HG02981 (cell line): ENCODE measurements at regions not wholly inside any gene's neighbourhood (a gene's known extent, or its start where the extent isn't known, plus 50 kb on each side); places are given as distances from the start of the nearest gene placed in this dataset.
"Not testable (repeated sequence)": the region's sequence is repeated elsewhere in the genome, so short reads cannot be mapped to it uniquely, and the experiment has no call there.

Experiments
- ATAC-seq: cut with Tn5 transposase; IDR thresholded peaks from one replicate; pipeline ENCODE4 v1.9.1; 2021; ENCODE audit warnings: mild to moderate bottlenecking, moderate library complexity; ENCODE audit not compliant: unreplicated experiment

- ATAC-seq, result no peak
Measured at GRCh38 chr18:44568342-44568741, 112.3 kb upstream of the SETBP1 start.

GRCh38 chr18:44568986-44569385 lies 111.7 kb upstream of the SETBP1 start:
- ATAC-seq, result no peak

GRCh38 chr18:44569391-44570055 lies 111.2 kb upstream of the SETBP1 start:
- ATAC-seq, result no peak

- no peak for ATAC-seq
Measured at GRCh38 chr18:44579028-44579702, 101.5 kb upstream of the SETBP1 start.

- ATAC-seq, result no peak
Measured at GRCh38 chr18:44579745-44580144, 100.9 kb upstream of the SETBP1 start.

GRCh38 chr18:44580159-44580558 lies 100.5 kb upstream of the SETBP1 start:
- no peak for ATAC-seq

GRCh38 chr18:44580782-44581181 lies 99.9 kb upstream of the SETBP1 start:
- ATAC-seq, result not testable (repeated sequence)

- no peak for ATAC-seq
Measured at GRCh38 chr18:44582456-44582855, 98.2 kb upstream of the SETBP1 start.

GRCh38 chr18:44584900-44585299 lies 95.8 kb upstream of the SETBP1 start:
- ATAC-seq, result no peak

GRCh38 chr18:44586782-44587524 lies 93.7 kb upstream of the SETBP1 start:
- ATAC-seq, result no peak

GRCh38 chr18:44588508-44588907 lies 92.2 kb upstream of the SETBP1 start:
- ATAC-seq, result no peak

- ATAC-seq, result no peak
Measured at GRCh38 chr18:44589693-44590355, 90.9 kb upstream of the SETBP1 start.

GRCh38 chr18:44590956-44591670 lies 89.6 kb upstream of the SETBP1 start:
- no peak for ATAC-seq

GRCh38 chr18:44592639-44593038 lies 88.0 kb upstream of the SETBP1 start:
- ATAC-seq, result no peak

GRCh38 chr18:44594799-44595467 lies 85.8 kb upstream of the SETBP1 start:
- ATAC-seq, result no peak

GRCh38 chr18:44597797-44598196 lies 82.9 kb upstream of the SETBP1 start:
- no peak for ATAC-seq

GRCh38 chr18:44598514-44598913 lies 82.2 kb upstream of the SETBP1 start:
- ATAC-seq, result no peak

- ATAC-seq, result no peak
Measured at GRCh38 chr18:44599412-44599811, 81.3 kb upstream of the SETBP1 start.

GRCh38 chr18:44601447-44601846 lies 79.2 kb upstream of the SETBP1 start:
- ATAC-seq, result no peak

GRCh38 chr18:44602380-44602779 lies 78.3 kb upstream of the SETBP1 start:
- no peak for ATAC-seq
